Osteoblast (primary cell): ENCODE measurements at regions not wholly inside any gene's neighbourhood (a gene's known extent, or its start where the extent isn't known, plus 50 kb on each side); places are given as distances from the start of the nearest gene placed in this dataset.

ENCODE experiments used
- DNase-seq: peaks from one replicate; pipeline ENCODE4 v3.0.0; 2011; ENCODE audit warnings: low spot score, mixed read lengths; ENCODE audit not compliant: insufficient read length; ENCODE audit errors: missing footprints
- H2AFZ ChIP-seq: 2 replicates; pipeline ENCODE4 v1.6.0; 2011; ENCODE audit warnings: mild to moderate bottlenecking, low read length
- H3K27ac ChIP-seq: 2 replicates; pipeline ENCODE4 v1.5.1; 2011; ENCODE audit warnings: mild to moderate bottlenecking, low read depth, low read length, moderate library complexity
- H3K27me3 ChIP-seq: 2 replicates; pipeline ENCODE4 v1.6.0; 2012; ENCODE audit warnings: mild to moderate bottlenecking, control low read depth, inconsistent platforms, low read length, moderate library complexity; ENCODE audit not compliant: insufficient read depth
- H3K36me3 ChIP-seq: 2 replicates; pipeline ENCODE4 v1.5.1; 2011; ENCODE audit warnings: mild to moderate bottlenecking, low read length, control low read depth, moderate library complexity; ENCODE audit not compliant: insufficient read depth
- H3K4me1 ChIP-seq: 2 replicates; pipeline ENCODE4 v1.5.1; 2011; ENCODE audit warnings: mild to moderate bottlenecking, low read length, control low read depth, moderate library complexity; ENCODE audit not compliant: insufficient read depth
- H3K4me2 ChIP-seq: 2 replicates; pipeline ENCODE4 v1.6.0; 2011; ENCODE audit warnings: mild to moderate bottlenecking, low read length; ENCODE audit not compliant: insufficient read depth
- H3K4me3 ChIP-seq: fragments of 200-600 bp; sonication (generic); 3 replicates; pipeline ENCODE4 v1.5.1; 2012; ENCODE audit warnings: mild to moderate bottlenecking, low read length, inconsistent platforms; ENCODE audit not compliant: insufficient read depth
- H3K79me2 ChIP-seq: 2 replicates; pipeline ENCODE4 v1.6.0; 2012; ENCODE audit warnings: mild to moderate bottlenecking, low read length, control low read depth, inconsistent platforms; ENCODE audit not compliant: insufficient read depth
- H3K9me3 ChIP-seq: 2 replicates; pipeline ENCODE4 v1.5.1; 2011; ENCODE audit warnings: low read depth, low read length, control low read depth
- H4K20me1 ChIP-seq: 2 replicates; pipeline ENCODE4 v1.6.0; 2012; ENCODE audit warnings: mild to moderate bottlenecking, low read length, control low read depth; ENCODE audit not compliant: insufficient read depth
- TF ChIP-seq, protein P1 (sequence below): IDR thresholded peaks from 2 replicates; pipeline ENCODE4 v1.5.1; 2011; ENCODE audit warnings: mild to moderate bottlenecking, low read depth, low read length, moderate library complexity; ENCODE audit errors: extremely low read depth

DNA sequence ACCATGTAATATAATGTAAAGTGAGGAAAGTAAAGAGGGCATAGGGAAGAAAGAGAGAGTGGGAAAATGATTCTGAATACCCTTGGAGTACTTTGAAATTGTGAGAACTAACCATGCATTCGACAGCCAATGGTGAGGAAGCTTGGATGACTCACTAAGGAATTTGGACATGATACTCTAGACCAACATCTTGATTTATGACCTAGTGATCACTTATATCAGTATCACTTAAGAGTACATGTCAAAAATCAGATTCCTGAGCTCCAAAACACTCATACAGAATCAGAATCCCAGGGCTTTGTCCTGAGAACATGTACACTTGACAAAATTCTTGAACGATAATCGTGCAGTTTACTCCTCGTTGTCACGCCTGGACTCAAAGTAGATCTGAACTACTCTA lies 1899.8 kb upstream of the PIK3C3 start:
- no peak overlapping the region for H3K4me3 ChIP-seq
- no peaks in the 10 kb centered on the region for H3K4me1 ChIP-seq
- TF ChIP-seq, protein P1, sequence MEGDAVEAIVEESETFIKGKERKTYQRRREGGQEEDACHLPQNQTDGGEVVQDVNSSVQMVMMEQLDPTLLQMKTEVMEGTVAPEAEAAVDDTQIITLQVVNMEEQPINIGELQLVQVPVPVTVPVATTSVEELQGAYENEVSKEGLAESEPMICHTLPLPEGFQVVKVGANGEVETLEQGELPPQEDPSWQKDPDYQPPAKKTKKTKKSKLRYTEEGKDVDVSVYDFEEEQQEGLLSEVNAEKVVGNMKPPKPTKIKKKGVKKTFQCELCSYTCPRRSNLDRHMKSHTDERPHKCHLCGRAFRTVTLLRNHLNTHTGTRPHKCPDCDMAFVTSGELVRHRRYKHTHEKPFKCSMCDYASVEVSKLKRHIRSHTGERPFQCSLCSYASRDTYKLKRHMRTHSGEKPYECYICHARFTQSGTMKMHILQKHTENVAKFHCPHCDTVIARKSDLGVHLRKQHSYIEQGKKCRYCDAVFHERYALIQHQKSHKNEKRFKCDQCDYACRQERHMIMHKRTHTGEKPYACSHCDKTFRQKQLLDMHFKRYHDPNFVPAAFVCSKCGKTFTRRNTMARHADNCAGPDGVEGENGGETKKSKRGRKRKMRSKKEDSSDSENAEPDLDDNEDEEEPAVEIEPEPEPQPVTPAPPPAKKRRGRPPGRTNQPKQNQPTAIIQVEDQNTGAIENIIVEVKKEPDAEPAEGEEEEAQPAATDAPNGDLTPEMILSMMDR: no peak
- no peaks in the 10 kb centered on the region for H4K20me1 ChIP-seq
- DNase-seq: no peak
- H3K4me2 ChIP-seq: no peak overlapping the region
- no peaks in the 10 kb centered on the region for H3K79me2 ChIP-seq
- H3K27me3 ChIP-seq: no peaks in the 10 kb centered on the region
- no peak overlapping the region for H2AFZ ChIP-seq
- H3K9me3 ChIP-seq: peaks cover 4% of the 10 kb centered on the region
- H3K36me3 ChIP-seq: no peaks in the 10 kb centered on the region
- H3K27ac ChIP-seq: no peak overlapping the region

DNA sequence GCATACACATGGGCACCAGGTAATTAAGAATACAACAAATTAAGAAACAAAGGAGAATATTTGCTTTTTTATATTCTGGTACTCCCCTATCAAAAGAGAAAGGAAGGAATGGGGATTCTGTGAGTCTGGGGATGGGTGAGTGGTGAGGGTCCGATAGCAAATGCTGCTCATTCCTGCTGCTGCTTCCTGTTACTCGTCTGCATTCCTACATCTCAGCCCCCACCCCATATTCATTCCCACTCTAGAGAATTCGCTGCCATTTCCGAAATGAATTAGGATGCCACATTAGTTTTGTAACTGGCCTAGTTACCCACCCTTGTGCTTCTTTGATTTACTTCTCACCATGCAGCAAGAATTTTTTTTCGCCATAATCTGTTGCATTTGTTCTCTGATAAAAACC lies 1905.3 kb upstream of the PIK3C3 start:
- Histone ChIP-seq H2AFZ (no peak overlapping the region), H3K79me2 (no peaks in the 10 kb centered on the region), H4K20me1 (no peaks in the 10 kb centered on the region), H3K4me2 (no peak overlapping the region), H3K4me3 (no peak overlapping the region), H3K27ac (no peak overlapping the region), H3K36me3 (no peaks in the 10 kb centered on the region), H3K4me1 (no peaks in the 10 kb centered on the region), H3K9me3 (peaks cover 3% of the 10 kb centered on the region), H3K27me3 (no peaks in the 10 kb centered on the region)
- TF ChIP-seq, protein P1: no peak
- DNase-seq: no peak

GRCh38 chr18:40048886-40049650 lies 1906.0 kb upstream of the PIK3C3 start:
- Histone ChIP-seq H4K20me1 (no peaks in the 10 kb centered on the region), H3K27ac (no peak overlapping the region), H3K4me2 (no peak overlapping the region), H3K27me3 (no peaks in the 10 kb centered on the region), H3K36me3 (no peaks in the 10 kb centered on the region), H3K4me1 (no peaks in the 10 kb centered on the region), H3K9me3 (peaks cover 3% of the 10 kb centered on the region), H3K4me3 (no peak overlapping the region), H3K79me2 (no peaks in the 10 kb centered on the region), H2AFZ (no peak overlapping the region)
- TF ChIP-seq, protein P1: no peak
- DNase-seq: no peak

DNA sequence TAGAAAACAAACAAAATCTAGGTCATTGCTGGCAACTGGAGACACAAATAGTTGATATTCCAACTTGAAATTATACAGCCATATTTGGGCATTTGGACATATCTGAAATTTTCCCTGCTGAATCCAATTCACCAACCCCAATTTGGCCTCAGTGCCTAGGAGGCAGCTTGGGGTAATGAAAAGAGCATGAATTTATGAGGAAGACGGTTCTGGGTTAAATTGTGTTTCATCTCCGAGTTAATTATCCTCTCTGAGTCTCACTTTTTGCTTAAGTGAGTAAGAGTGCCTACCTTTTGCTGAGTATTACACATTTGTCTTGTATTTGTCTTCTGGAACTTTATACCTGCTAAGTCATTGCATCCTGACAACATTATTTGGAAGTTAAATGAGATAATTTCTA lies 1906.8 kb upstream of the PIK3C3 start:
- H3K4me3 ChIP-seq: no peak overlapping the region
- no peak overlapping the region for H3K4me2 ChIP-seq
- peaks cover 3% of the 10 kb centered on the region for H3K9me3 ChIP-seq
- no peak overlapping the region for H3K27ac ChIP-seq
- TF ChIP-seq, protein P1: no peak
- H3K79me2 ChIP-seq: no peaks in the 10 kb centered on the region
- no peak for DNase-seq
- H3K36me3 ChIP-seq: no peaks in the 10 kb centered on the region
- no peaks in the 10 kb centered on the region for H4K20me1 ChIP-seq
- no peak overlapping the region for H2AFZ ChIP-seq
- no peaks in the 10 kb centered on the region for H3K4me1 ChIP-seq
- H3K27me3 ChIP-seq: no peaks in the 10 kb centered on the region
